H1 (cell line): ENCODE measurements at regions not wholly inside any gene's neighbourhood (a gene's known extent, or its start where the extent isn't known, plus 50 kb on each side); places are given as distances from the start of the nearest gene placed in this dataset.

ENCODE experiments used
- ATF3 ChIP-seq: IDR thresholded peaks from 2 replicates; pipeline ENCODE4 v1.6.1; 2011; ENCODE audit warnings: low read depth, mild to moderate bottlenecking, low read length; ENCODE audit not compliant: insufficient read depth
- PHF8 ChIP-seq: fragments of 200-600 bp; sonication (generic); conservative IDR thresholded peaks from 2 replicates; pipeline ENCODE4 v1.7.1; 2012; ENCODE audit warnings: low read depth, mild to moderate bottlenecking, inconsistent platforms, low read length, moderate library complexity

GRCh38 chr4:130125467-130125866 lies 1029.5 kb downstream of the C4orf33 start (continued):
- no peak for TF ChIP-seq PHF8
- no peak for TF ChIP-seq ATF3
